ENCODE measurements at regions not wholly inside any gene's neighbourhood (a gene's known extent, or its start where the extent isn't known, plus 50 kb on each side); places are given as distances from the start of the nearest gene placed in this dataset.

- Mint-ChIP-seq H3K27ac (no peak overlapping the region), H3K9me3 (peaks cover 0 to 4% (median 0%) of the 10 kb centered on the region in 5 donors), H3K36me3 (no peaks in the 10 kb centered on the region), H3K27me3 (no peaks in the 10 kb centered on the region), H3K4me3 (no peak overlapping the region), H3K4me1 (no peaks in the 10 kb centered on the region)
- H3K36me3 ChIP-seq (ENCODE audit: insufficient read depth, low read length) = no peaks in the 10 kb centered on the region
- no peak overlapping the region for H3K27ac ChIP-seq (ENCODE audit: low read depth, low read length)
- H3K27me3 ChIP-seq (ENCODE audit: insufficient read depth, low read length, poor library complexity, severe bottlenecking) = no peaks in the 10 kb centered on the region
- no peaks in the 10 kb centered on the region for H3K4me1 ChIP-seq (ENCODE audit: insufficient read depth, low read length)
- ChIA-PET CTCF (no interaction called here), POLR2A (no interaction called here)
- H3K9me3 ChIP-seq (ENCODE audit: low read length) = no peaks in the 10 kb centered on the region
- H3K4me3 ChIP-seq (ENCODE audit: low read length) = no peak overlapping the region
- no peak for DNase-seq
Observed at GRCh38 chr2:57674025-57674424, 372.6 kb upstream of the VRK2 start.

- Mint-ChIP-seq H3K4me1 (no peaks in the 10 kb centered on the region), H3K27ac (no peak overlapping the region), H3K27me3 (no peaks in the 10 kb centered on the region), H3K9me3 (peaks cover 0 to 4% (median 0%) of the 10 kb centered on the region in 5 donors), H3K4me3 (no peak overlapping the region), H3K36me3 (no peaks in the 10 kb centered on the region)
- no peaks in the 10 kb centered on the region for H3K9me3 ChIP-seq (ENCODE audit: low read length)
- H3K27ac ChIP-seq (ENCODE audit: low read depth, low read length) = no peak overlapping the region
- POLR2A ChIA-PET = no interaction called here
- H3K4me3 ChIP-seq (ENCODE audit: low read length) = no peak overlapping the region
- H3K27me3 ChIP-seq (ENCODE audit: insufficient read depth, low read length, poor library complexity, severe bottlenecking) = no peaks in the 10 kb centered on the region
- H3K4me1 ChIP-seq (ENCODE audit: insufficient read depth, low read length) = no peaks in the 10 kb centered on the region
- H3K36me3 ChIP-seq (ENCODE audit: insufficient read depth, low read length) = no peaks in the 10 kb centered on the region
- CTCF ChIA-PET = no interaction called here
- DNase-seq = no peak
Observed at GRCh38 chr2:57674743-57675142, 371.9 kb upstream of the VRK2 start.

- no peaks in the 10 kb centered on the region for H3K27me3 Mint-ChIP-seq
- Histone ChIP-seq H3K4me1 (ENCODE audit: insufficient read depth, low read length) (no peaks in the 10 kb centered on the region), H3K27me3 (ENCODE audit: insufficient read depth, low read length, poor library complexity, severe bottlenecking) (no peaks in the 10 kb centered on the region), H3K4me3 (ENCODE audit: low read length) (no peak overlapping the region), H3K27ac (ENCODE audit: low read depth, low read length) (no peak overlapping the region), H3K9me3 (ENCODE audit: low read length) (no peaks in the 10 kb centered on the region), H3K36me3 (ENCODE audit: insufficient read depth, low read length) (no peaks in the 10 kb centered on the region)
- H3K4me1 Mint-ChIP-seq = no peaks in the 10 kb centered on the region
- DNase-seq = no peak
- ChIA-PET POLR2A (no interaction called here), CTCF (no interaction called here)
- H3K4me3 Mint-ChIP-seq = no peak overlapping the region
- H3K9me3 Mint-ChIP-seq = peaks cover 0 to 2% (median 0%) of the 10 kb centered on the region in 5 donors
- H3K36me3 Mint-ChIP-seq = no peaks in the 10 kb centered on the region
- H3K27ac Mint-ChIP-seq = no peak overlapping the region
Observed at GRCh38 chr2:57677296-57677695, 369.3 kb upstream of the VRK2 start.

- no peak for DNase-seq
- POLR2A ChIA-PET = no interaction called here
- no peak overlapping the region for H3K4me3 Mint-ChIP-seq
- no peak overlapping the region for H3K27ac Mint-ChIP-seq
- no peaks in the 10 kb centered on the region for H3K36me3 Mint-ChIP-seq
- Histone ChIP-seq H3K4me1 (ENCODE audit: insufficient read depth, low read length) (no peaks in the 10 kb centered on the region), H3K27ac (ENCODE audit: low read depth, low read length) (no peak overlapping the region), H3K36me3 (ENCODE audit: insufficient read depth, low read length) (no peaks in the 10 kb centered on the region), H3K9me3 (ENCODE audit: low read length) (no peaks in the 10 kb centered on the region), H3K27me3 (ENCODE audit: insufficient read depth, low read length, poor library complexity, severe bottlenecking) (no peaks in the 10 kb centered on the region), H3K4me3 (ENCODE audit: low read length) (no peak overlapping the region)
- H3K9me3 Mint-ChIP-seq = peaks cover 2 to 12% (median 6%) of the 10 kb centered on the region in 5 donors
- H3K27me3 Mint-ChIP-seq = no peaks in the 10 kb centered on the region
- CTCF ChIA-PET = no interaction called here
- H3K4me1 Mint-ChIP-seq = no peaks in the 10 kb centered on the region
Observed at GRCh38 chr2:57681650-57682049, 365.0 kb upstream of the VRK2 start.

- no peaks in the 10 kb centered on the region for H3K27me3 Mint-ChIP-seq
- Histone ChIP-seq H3K9me3 (ENCODE audit: low read length) (no peaks in the 10 kb centered on the region), H3K36me3 (ENCODE audit: insufficient read depth, low read length) (no peaks in the 10 kb centered on the region), H3K27ac (ENCODE audit: low read depth, low read length) (no peak overlapping the region), H3K4me1 (ENCODE audit: insufficient read depth, low read length) (no peaks in the 10 kb centered on the region), H3K4me3 (ENCODE audit: low read length) (no peak overlapping the region), H3K27me3 (ENCODE audit: insufficient read depth, low read length, poor library complexity, severe bottlenecking) (no peaks in the 10 kb centered on the region)
- ChIA-PET CTCF (no interaction called here), POLR2A (no interaction called here)
- H3K4me3 Mint-ChIP-seq = no peak overlapping the region
- no peak for DNase-seq
- H3K27ac Mint-ChIP-seq = no peak overlapping the region
- H3K36me3 Mint-ChIP-seq = no peaks in the 10 kb centered on the region
- H3K4me1 Mint-ChIP-seq = no peaks in the 10 kb centered on the region
- peaks cover 25 to 33% (median 28%) of the 10 kb centered on the region in 5 donors for H3K9me3 Mint-ChIP-seq
Observed at GRCh38 chr2:57685032-57685431, 361.6 kb upstream of the VRK2 start.

- DNase-seq = no peak
- H3K4me3 ChIP-seq (ENCODE audit: low read length) = no peak overlapping the region
- no peak overlapping the region for H3K27ac ChIP-seq (ENCODE audit: low read depth, low read length)
- H3K4me1 ChIP-seq (ENCODE audit: insufficient read depth, low read length) = no peaks in the 10 kb centered on the region
- H3K4me3 Mint-ChIP-seq = no peak overlapping the region
- CTCF ChIA-PET = no interaction called here
- H3K9me3 ChIP-seq (ENCODE audit: low read length) = no peaks in the 10 kb centered on the region
- H3K9me3 Mint-ChIP-seq = peaks cover 22 to 49% (median 28%) of the 10 kb centered on the region in 5 donors
- POLR2A ChIA-PET = no interaction called here
- no peak overlapping the region for H3K27ac Mint-ChIP-seq
- no peaks in the 10 kb centered on the region for H3K4me1 Mint-ChIP-seq
- H3K27me3 ChIP-seq (ENCODE audit: insufficient read depth, low read length, poor library complexity, severe bottlenecking) = no peaks in the 10 kb centered on the region
- peaks cover 0 to 3% (median 0%) of the 10 kb centered on the region in 3 donors for H3K36me3 Mint-ChIP-seq
- no peaks in the 10 kb centered on the region for H3K36me3 ChIP-seq (ENCODE audit: insufficient read depth, low read length)
- no peaks in the 10 kb centered on the region for H3K27me3 Mint-ChIP-seq
Observed at GRCh38 chr2:57692395-57692794, 354.2 kb upstream of the VRK2 start.

GRCh38 chr2:57693177-57693576 lies 353.4 kb upstream of the VRK2 start:
- no peak for DNase-seq
- Histone ChIP-seq H3K4me1 (ENCODE audit: insufficient read depth, low read length) (no peaks in the 10 kb centered on the region), H3K9me3 (ENCODE audit: low read length) (no peaks in the 10 kb centered on the region), H3K27ac (ENCODE audit: low read depth, low read length) (no peak overlapping the region), H3K27me3 (ENCODE audit: insufficient read depth, low read length, poor library complexity, severe bottlenecking) (no peaks in the 10 kb centered on the region), H3K36me3 (ENCODE audit: insufficient read depth, low read length) (no peaks in the 10 kb centered on the region), H3K4me3 (ENCODE audit: low read length) (no peak overlapping the region)
- H3K4me3 Mint-ChIP-seq = no peak overlapping the region
- H3K9me3 Mint-ChIP-seq = peaks cover 21 to 44% (median 25%) of the 10 kb centered on the region in 5 donors
- POLR2A ChIA-PET = no interaction called here
- CTCF ChIA-PET = no interaction called here
- H3K4me1 Mint-ChIP-seq = no peaks in the 10 kb centered on the region
- no peak overlapping the region for H3K27ac Mint-ChIP-seq
- H3K27me3 Mint-ChIP-seq = no peaks in the 10 kb centered on the region
- peaks cover 0 to 3% (median 0%) of the 10 kb centered on the region in 3 donors for H3K36me3 Mint-ChIP-seq

- H3K27me3 Mint-ChIP-seq = no peaks in the 10 kb centered on the region
- Histone ChIP-seq H3K36me3 (ENCODE audit: insufficient read depth, low read length) (no peaks in the 10 kb centered on the region), H3K9me3 (ENCODE audit: low read length) (no peaks in the 10 kb centered on the region), H3K27ac (ENCODE audit: low read depth, low read length) (no peak overlapping the region), H3K4me3 (ENCODE audit: low read length) (no peak overlapping the region), H3K4me1 (ENCODE audit: insufficient read depth, low read length) (no peaks in the 10 kb centered on the region), H3K27me3 (ENCODE audit: insufficient read depth, low read length, poor library complexity, severe bottlenecking) (no peaks in the 10 kb centered on the region)
- no peak overlapping the region for H3K4me3 Mint-ChIP-seq
- H3K4me1 Mint-ChIP-seq = no peaks in the 10 kb centered on the region
- H3K36me3 Mint-ChIP-seq = peaks cover 0 to 3% (median 0%) of the 10 kb centered on the region in 3 donors
- H3K27ac Mint-ChIP-seq = no peak overlapping the region
- ChIA-PET CTCF (no interaction called here), POLR2A (no interaction called here)
- H3K9me3 Mint-ChIP-seq = peaks cover 15 to 37% (median 21%) of the 10 kb centered on the region in 5 donors
- DNase-seq = no peak
Observed at GRCh38 chr2:57693965-57694364, 352.6 kb upstream of the VRK2 start.

- ChIA-PET POLR2A (no interaction called here), CTCF (no interaction called here)
- no peak overlapping the region for H3K27ac ChIP-seq (ENCODE audit: low read depth, low read length)
- no peaks in the 10 kb centered on the region for H3K27me3 ChIP-seq (ENCODE audit: insufficient read depth, low read length, poor library complexity, severe bottlenecking)
- H3K36me3 Mint-ChIP-seq = peaks cover 0 to 3% (median 0%) of the 10 kb centered on the region in 3 donors
- no peak overlapping the region for H3K27ac Mint-ChIP-seq
- H3K4me1 ChIP-seq (ENCODE audit: insufficient read depth, low read length) = no peaks in the 10 kb centered on the region
- peaks cover 4 to 21% (median 8%) of the 10 kb centered on the region in 5 donors for H3K9me3 Mint-ChIP-seq
- no peak overlapping the region for H3K4me3 Mint-ChIP-seq
- H3K36me3 ChIP-seq (ENCODE audit: insufficient read depth, low read length) = no peaks in the 10 kb centered on the region
- H3K9me3 ChIP-seq (ENCODE audit: low read length) = no peaks in the 10 kb centered on the region
- H3K4me1 Mint-ChIP-seq = no peaks in the 10 kb centered on the region
- no peak overlapping the region for H3K4me3 ChIP-seq (ENCODE audit: low read length)
- DNase-seq = no peak
- no peaks in the 10 kb centered on the region for H3K27me3 Mint-ChIP-seq
Observed at GRCh38 chr2:57696016-57696415, 350.6 kb upstream of the VRK2 start.

All from CD8-positive, alpha-beta memory T cell (primary cell).